ENCODE measurements at regions not wholly inside any gene's neighbourhood (a gene's known extent, or its start where the extent isn't known, plus 50 kb on each side); places are given as distances from the start of the nearest gene placed in this dataset.

- no peak for TF ChIP-seq HOXB13 (CRISPR knock-in tag; IDR thresholded peaks at IDR 0.05; ENCODE audit: low read depth)
- no peak for TF ChIP-seq CEBPB (IDR thresholded peaks at IDR 0.05)
- TF ChIP-seq GATA3 (IDR thresholded peaks at IDR 0.05; ENCODE audit: borderline replicate concordance): no peak
- no peak for TF ChIP-seq BHLHE40 (IDR thresholded peaks at IDR 0.05; ENCODE audit: low read depth, low read length)
- no peak for TF ChIP-seq NFE2L2 (conservative IDR thresholded peaks at IDR 0.05; ENCODE audit: low read length)
- no peak for TF ChIP-seq PBX3 (IDR thresholded peaks at IDR 0.05)
- no peak for TF ChIP-seq E2F6 (IDR thresholded peaks at IDR 0.05; ENCODE audit: borderline replicate concordance, low read depth)
- TF ChIP-seq MAFK (IDR thresholded peaks at IDR 0.05; ENCODE audit: partially characterized antibody): no peak
- TF ChIP-seq RCOR1 (IDR thresholded peaks at IDR 0.05; ENCODE audit: low read depth, low read length): no peak
- TF ChIP-seq JUNB (IDR thresholded peaks at IDR 0.05): no peak
- POLR2A ChIA-PET: no interaction called here
- DNase-seq (ENCODE audit: low read depth in 1 of 2, low spot score in 1 of 2): no peak
- no peak overlapping the region for H3K4me2 ChIP-seq
- no peak overlapping the region for H3K27ac ChIP-seq
- 0 out of 3 replicates have a peak, but pooled peaks cover 3% of the 10 kb centered on the region for H3K9me3 ChIP-seq
- CTCF ChIA-PET: no interaction called here
- ATAC-seq: no peak
- no peak overlapping the region for H3K4me3 ChIP-seq
- 2% methylated on average over 3 of the region's 3 CpGs for WGBS (ENCODE audit: missing lambda C conversion rate)
- no peak for FAIRE-seq
- no peaks in the 10 kb centered on the region for H3K4me1 ChIP-seq
Observed at GRCh38 chr7:48742079-48742798, 182.1 kb upstream of the CDC14C start.

- Histone ChIP-seq H3K4me3 (no peak overlapping the region), H3K4me1 (no peaks in the 10 kb centered on the region), H3K27ac (no peak overlapping the region), H3K4me2 (no peak overlapping the region), H3K9me3 (no peaks in the 10 kb centered on the region)
- ChIA-PET CTCF (no interaction called here), POLR2A (no interaction called here)
- FAIRE-seq: no peak
- TF ChIP-seq MAFK (IDR thresholded peaks at IDR 0.05; ENCODE audit: partially characterized antibody) (no peak), JUN (IDR thresholded peaks at IDR 0.05) (no peak), SMC3 (IDR thresholded peaks at IDR 0.05) (no peak), USF2 (IDR thresholded peaks at IDR 0.05) (no peak), FOSL2 (IDR thresholded peaks at IDR 0.05) (no peak), FOSL2 (CRISPR knock-in tag; IDR thresholded peaks at IDR 0.05) (no peak), NPAS2 (CRISPR knock-in tag; IDR thresholded peaks at IDR 0.05; ENCODE audit: borderline replicate concordance) (no peak), HEYL (CRISPR knock-in tag; IDR thresholded peaks at IDR 0.05) (no peak), CTCF (IDR thresholded peaks at IDR 0.05) (no peak), EP300 (IDR thresholded peaks at IDR 0.05) (no peak), JUNB (IDR thresholded peaks at IDR 0.05) (no peak), ZNF302 (CRISPR knock-in tag; IDR thresholded peaks at IDR 0.05) (no peak), EHF (CRISPR knock-in tag; IDR thresholded peaks at IDR 0.05) (no peak), GATA3 (IDR thresholded peaks at IDR 0.05; ENCODE audit: borderline replicate concordance) (no peak), KDM1A (IDR thresholded peaks at IDR 0.05; ENCODE audit: low read depth) (no peak)
- 11% methylated on average over 5 of the region's 12 CpGs for WGBS (ENCODE audit: missing lambda C conversion rate)
- no peak for ATAC-seq
- no peak for DNase-seq (ENCODE audit: low read depth in 1 of 2, low spot score in 1 of 2)
Observed at GRCh38 chr7:48748081-48748833, 176.1 kb upstream of the CDC14C start.

Data from A549 (cell line).